AG04450 (cell line): ENCODE measurements at regions not wholly inside any gene's neighbourhood (a gene's known extent, or its start where the extent isn't known, plus 50 kb on each side); places are given as distances from the start of the nearest gene placed in this dataset.

ENCODE experiments used
- CTCF ChIA-PET: fragments of 300-600, 350-600 bp; formaldehyde crosslinking; extraction: SDS; loops from one replicate; lab custom pipeline; 2022; ENCODE audit warnings: antibody characterized with exemption, inconsistent platforms; lab: Charles Lee
- POLR2A ChIA-PET: fragments of 350-600 bp; formaldehyde crosslinking; extraction: SDS; loops from one replicate; lab custom pipeline; 2021; ENCODE audit warnings: antibody characterized with exemption, inconsistent platforms; lab: Yijun Ruan, JAX
- DNase-seq: peaks from one replicate; pipeline ENCODE4 v3.0.0-alpha.2; 2011; ENCODE audit warnings: low read depth, low spot score
- H3K27ac ChIP-seq: one replicate; pipeline ENCODE4 v1.5.1; 2012; ENCODE audit warnings: low read depth, low read length, control low read depth
- H3K27me3 ChIP-seq: one replicate; pipeline ENCODE4 v1.6.0; 2012; ENCODE audit warnings: low read length; ENCODE audit not compliant: control insufficient read depth, insufficient read depth
- H3K4me3 ChIP-seq: 2 replicates; pipeline ENCODE4 v1.5.1; 2011; ENCODE audit warnings: mild to moderate bottlenecking, low read depth, low read length, control low read depth
- H3K9me3 ChIP-seq: 2 replicates; pipeline ENCODE4 v1.5.1; 2012; ENCODE audit warnings: low read length; ENCODE audit not compliant: control insufficient read depth, insufficient read depth
- CTCF ChIP-seq: IDR thresholded peaks from 2 replicates; pipeline ENCODE4 v1.5.1; 2011; ENCODE audit warnings: low read depth, low read length, control low read depth, inconsistent platforms

DNA sequence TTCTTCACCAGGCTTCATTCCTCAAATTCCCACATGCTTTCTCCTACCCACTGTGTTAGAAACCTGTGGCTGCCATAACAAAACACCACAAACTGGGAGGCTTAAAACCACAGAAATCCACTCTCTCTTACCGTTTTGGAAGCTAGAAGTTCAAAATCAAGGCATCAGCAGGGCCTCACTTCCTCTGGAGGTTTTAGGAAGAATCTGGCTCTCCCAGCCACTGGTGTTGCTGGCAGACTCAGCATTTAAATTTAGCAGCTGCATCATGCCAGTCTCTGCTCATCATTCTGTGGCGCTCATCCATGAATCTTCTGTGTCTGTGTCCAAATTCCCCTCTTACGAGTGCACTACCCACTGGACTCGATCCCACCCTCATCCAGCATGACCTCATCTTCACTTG, 248.5 kb downstream of the ZNF516 start:
- Histone ChIP-seq H3K4me3 (no peak overlapping the region), H3K27ac (no peak overlapping the region), H3K9me3 (no peaks in the 10 kb centered on the region), H3K27me3 (no peaks in the 10 kb centered on the region)
- no peak for DNase-seq
- POLR2A ChIA-PET: no interaction called here
- TF ChIP-seq CTCF: no peak
- CTCF ChIA-PET: no interaction called here

- H3K27ac ChIP-seq: no peak overlapping the region
- no peak for TF ChIP-seq CTCF
- no peak for DNase-seq
- CTCF ChIA-PET: no interaction called here
- no peaks in the 10 kb centered on the region for H3K9me3 ChIP-seq
- H3K4me3 ChIP-seq: no peak overlapping the region
- POLR2A ChIA-PET: no interaction called here
- no peaks in the 10 kb centered on the region for H3K27me3 ChIP-seq
These were observed 260.4 kb downstream of the ZNF516 start for GRCh38 chr18:76234676-76235060.

GRCh38 chr18:76233876-76234675, 261.0 kb downstream of the ZNF516 start:
- POLR2A ChIA-PET: no interaction called here
- no peaks in the 10 kb centered on the region for H3K9me3 ChIP-seq
- CTCF ChIA-PET: no interaction called here
- no peaks in the 10 kb centered on the region for H3K27me3 ChIP-seq
- no peak for DNase-seq
- no peak for TF ChIP-seq CTCF
- H3K4me3 ChIP-seq: no peak overlapping the region
- H3K27ac ChIP-seq: no peak overlapping the region

GRCh38 chr18:76233406-76233805, 261.6 kb downstream of the ZNF516 start:
- H3K4me3 ChIP-seq: no peak overlapping the region
- ChIA-PET POLR2A (no interaction called here), CTCF (no interaction called here)
- no peak for TF ChIP-seq CTCF
- no peaks in the 10 kb centered on the region for H3K27me3 ChIP-seq
- no peaks in the 10 kb centered on the region for H3K9me3 ChIP-seq
- no peak overlapping the region for H3K27ac ChIP-seq
- no peak for DNase-seq

- POLR2A ChIA-PET: no interaction called here
- DNase-seq: no peak
These were observed 262.3 kb downstream of the ZNF516 start for GRCh38 chr18:76232779-76233178.

More at GRCh38 chr18:76232779-76233178, 262.3 kb downstream of the ZNF516 start:
- Histone ChIP-seq H3K27me3 (no peaks in the 10 kb centered on the region), H3K9me3 (no peaks in the 10 kb centered on the region; the same call in 1 of the 2 replicates), H3K4me3 (no peak overlapping the region), H3K27ac (no peak overlapping the region)
- CTCF ChIA-PET: interaction anchor here (0.6 kb wide), 1 partner anchor 23 kb away, joined by 3 read pairs; no protein-coding TSS in a partner anchor
- no peak for TF ChIP-seq CTCF
